HG03196 (cell line): ENCODE measurements at regions not wholly inside any gene's neighbourhood (a gene's known extent, or its start where the extent isn't known, plus 50 kb on each side); places are given as distances from the start of the nearest gene placed in this dataset.
"Not testable (repeated sequence)": the region's sequence is repeated elsewhere in the genome, so short reads cannot be mapped to it uniquely, and the experiment has no call there.

Experiments
- ATAC-seq: cut with Tn5 transposase; IDR thresholded peaks from one replicate; pipeline ENCODE4 v1.9.1; 2021; ENCODE audit not compliant: unreplicated experiment

GRCh38 chr12:40431169-40431568 is 206.4 kb downstream of the LRRK2 start:
- no peak for ATAC-seq

GRCh38 chr12:40435251-40435650 is 210.5 kb downstream of the LRRK2 start:
- no peak for ATAC-seq

GRCh38 chr12:40435951-40436350 is 211.2 kb downstream of the LRRK2 start:
- ATAC-seq, result no peak

GRCh38 chr12:40436564-40436963 is 211.8 kb downstream of the LRRK2 start:
- ATAC-seq, result no peak

- ATAC-seq, result no peak
These were observed 215.1 kb downstream of the LRRK2 start for GRCh38 chr12:40439771-40440492.

- ATAC-seq, result no peak
These were observed 219.4 kb downstream of the LRRK2 start for GRCh38 chr12:40444174-40444573.

GRCh38 chr12:40446385-40446784 is 221.6 kb downstream of the LRRK2 start:
- ATAC-seq, result no peak

- not testable (repeated sequence) for ATAC-seq
These were observed 223.7 kb downstream of the LRRK2 start for GRCh38 chr12:40448523-40448922.

GRCh38 chr12:40451661-40452060 is 226.9 kb downstream of the LRRK2 start:
- no peak for ATAC-seq

GRCh38 chr12:40464121-40464520 is 228.1 kb upstream of the CNTN1 start:
- ATAC-seq, result no peak

GRCh38 chr12:40469736-40470135 is 222.5 kb upstream of the CNTN1 start:
- ATAC-seq, result no peak

GRCh38 chr12:40473962-40474361 is 218.3 kb upstream of the CNTN1 start:
- no peak for ATAC-seq

GRCh38 chr12:40474630-40475029 is 217.6 kb upstream of the CNTN1 start:
- no peak for ATAC-seq

- no peak for ATAC-seq
These were observed 192.4 kb upstream of the CNTN1 start for GRCh38 chr12:40499856-40500255.

GRCh38 chr12:40502322-40502721 is 189.9 kb upstream of the CNTN1 start:
- no peak for ATAC-seq

GRCh38 chr12:40505327-40505726 is 186.9 kb upstream of the CNTN1 start:
- ATAC-seq, result no peak

GRCh38 chr12:40508421-40508820 is 183.8 kb upstream of the CNTN1 start:
- no peak for ATAC-seq

GRCh38 chr12:40511341-40511740 is 180.9 kb upstream of the CNTN1 start:
- ATAC-seq, result no peak

- peak; percentile 73 for ATAC-seq
These were observed 177.0 kb upstream of the CNTN1 start for GRCh38 chr12:40515041-40515816.

GRCh38 chr12:40522837-40523236 is 169.4 kb upstream of the CNTN1 start:
- ATAC-seq, result no peak

- no peak for ATAC-seq
These were observed 167.2 kb upstream of the CNTN1 start for GRCh38 chr12:40525054-40525453.

GRCh38 chr12:40534828-40535227 is 157.4 kb upstream of the CNTN1 start:
- ATAC-seq, result no peak
